Thoracic aorta (tissue), 2 donors: ENCODE measurements at regions not wholly inside any gene's neighbourhood (a gene's known extent, or its start where the extent isn't known, plus 50 kb on each side); places are given as distances from the start of the nearest gene placed in this dataset.
"Not testable (repeated sequence)": the region's sequence is repeated elsewhere in the genome, so short reads cannot be mapped to it uniquely, and the experiment has no call there.

ENCODE experiments used
- ATAC-seq: fragments of 150-250 bp; one replicate; pipeline ENCODE4 v1.8.0; 2017; ENCODE audit warnings: low read depth; ENCODE audit not compliant: insufficient number of reproducible peaks, low FRiP score
- DNase-seq: peaks from one replicate; pipeline ENCODE4 v3.0.0-alpha.2; 2020; ENCODE audit warnings: low spot score
- H3K27ac ChIP-seq, 2 donors: fragments of 200-600 bp; sonication (generic); 1 replicate in 1 of 2; 2 replicates in 1 of 2; pipeline ENCODE4 v1.5.1; 2016; ENCODE audit warnings: mild to moderate bottlenecking in 2 of 2, moderate library complexity in 2 of 2
- H3K27me3 ChIP-seq: fragments of 200-600 bp; sonication (generic); replicated peaks from 2 replicates; pipeline ENCODE4 v1.6.0; 2016; ENCODE audit warnings: mild to moderate bottlenecking; ENCODE audit not compliant: insufficient read depth
- H3K36me3 ChIP-seq: fragments of 200-600 bp; sonication (generic); one replicate; pipeline ENCODE4 v1.5.1; 2016
- H3K4me1 ChIP-seq, 2 donors: fragments of 200-600 bp; sonication (generic); 1 replicate in 1 of 2; 2 replicates in 1 of 2; pipeline versions ENCODE4 v1.5.1 to v1.6.0; 2016; ENCODE audit warnings: low read depth in 2 of 2, mild to moderate bottlenecking in 1 of 2; ENCODE audit not compliant: control insufficient read depth in 1 of 2
- H3K4me3 ChIP-seq: fragments of 200-600 bp; sonication (generic); 2 replicates; pipeline ENCODE4 v1.5.1; 2016; ENCODE audit warnings: mild to moderate bottlenecking
- H3K9me3 ChIP-seq: fragments of 200-600 bp; sonication (generic); 2 replicates; pipeline ENCODE4 v1.5.1; 2016
- CTCF ChIP-seq: fragments of 200-600 bp; sonication (generic); IDR thresholded peaks from one replicate; pipeline ENCODE4 v1.5.1; 2019; ENCODE audit warnings: antibody characterized with exemption

- peak; percentile 51 for TF ChIP-seq CTCF
- not testable (repeated sequence) for H3K27ac ChIP-seq, H3K27me3 ChIP-seq, H3K4me3 ChIP-seq, H3K9me3 ChIP-seq, H3K4me1 ChIP-seq, ATAC-seq, H3K36me3 ChIP-seq
- DNase-seq, result peak; percentile 40
These were observed 269.9 kb downstream of the OR4F29 start for GRCh38 chr1:181247-182216.

GRCh38 chr1:180749-181205 is 270.7 kb downstream of the OR4F29 start:
- H3K4me3 ChIP-seq, ATAC-seq: not testable (repeated sequence)
- DNase-seq, result peak; percentile 6

GRCh38 chr1:138842-139241 is 312.6 kb downstream of the OR4F29 start:
- H3K27ac ChIP-seq, result not testable (repeated sequence)

More at GRCh38 chr1:180749-181205, 270.7 kb downstream of the OR4F29 start:
- H3K4me1 ChIP-seq, H3K9me3 ChIP-seq, H3K27me3 ChIP-seq, H3K27ac ChIP-seq, H3K36me3 ChIP-seq: not testable (repeated sequence)

GRCh38 chr1:137664-138063 is 313.8 kb downstream of the OR4F29 start:
- H3K4me3 ChIP-seq, H3K36me3 ChIP-seq, H3K9me3 ChIP-seq, H3K27ac ChIP-seq, H3K4me1 ChIP-seq, H3K27me3 ChIP-seq, ATAC-seq, DNase-seq: not testable (repeated sequence)

More at GRCh38 chr1:138842-139241, 312.6 kb downstream of the OR4F29 start:
- H3K27me3 ChIP-seq, H3K4me1 ChIP-seq, H3K4me3 ChIP-seq, H3K36me3 ChIP-seq, ATAC-seq, DNase-seq, H3K9me3 ChIP-seq: not testable (repeated sequence)

- not testable (repeated sequence) for H3K27me3 ChIP-seq, H3K4me3 ChIP-seq, ATAC-seq, H3K27ac ChIP-seq, H3K36me3 ChIP-seq, DNase-seq, H3K9me3 ChIP-seq, H3K4me1 ChIP-seq
These were observed 315.0 kb downstream of the OR4F29 start for GRCh38 chr1:136344-136932.

- not testable (repeated sequence) for DNase-seq
These were observed 316.5 kb downstream of the OR4F29 start for GRCh38 chr1:134936-135335.

GRCh38 chr1:118440-118839 is 333.0 kb downstream of the OR4F29 start:
- not testable (repeated sequence) for H3K4me1 ChIP-seq, H3K27ac ChIP-seq, DNase-seq, H3K4me3 ChIP-seq, H3K9me3 ChIP-seq, ATAC-seq, H3K27me3 ChIP-seq, H3K36me3 ChIP-seq

More at GRCh38 chr1:134936-135335, 316.5 kb downstream of the OR4F29 start:
- not testable (repeated sequence) for H3K36me3 ChIP-seq, H3K27me3 ChIP-seq, ATAC-seq, H3K9me3 ChIP-seq, H3K27ac ChIP-seq, H3K4me3 ChIP-seq, H3K4me1 ChIP-seq

- not testable (repeated sequence) for H3K36me3 ChIP-seq, H3K27ac ChIP-seq, H3K27me3 ChIP-seq, H3K4me3 ChIP-seq, DNase-seq, ATAC-seq, H3K9me3 ChIP-seq, H3K4me1 ChIP-seq
These were observed 335.9 kb downstream of the OR4F29 start for GRCh38 chr1:115534-115933.

- H3K36me3 ChIP-seq, H3K27me3 ChIP-seq, H3K4me1 ChIP-seq, H3K4me3 ChIP-seq, ATAC-seq, H3K27ac ChIP-seq, DNase-seq, H3K9me3 ChIP-seq: not testable (repeated sequence)
These were observed 346.7 kb downstream of the OR4F29 start for GRCh38 chr1:104776-105175.

GRCh38 chr1:99481-99880 is 352.0 kb downstream of the OR4F29 start:
- H3K27ac ChIP-seq, H3K4me1 ChIP-seq, H3K27me3 ChIP-seq, H3K9me3 ChIP-seq, ATAC-seq, DNase-seq, H3K36me3 ChIP-seq, H3K4me3 ChIP-seq: not testable (repeated sequence)

GRCh38 chr1:98811-99210 is 352.7 kb downstream of the OR4F29 start:
- not testable (repeated sequence) for H3K4me3 ChIP-seq, ATAC-seq, DNase-seq, H3K27ac ChIP-seq, H3K36me3 ChIP-seq, H3K9me3 ChIP-seq, H3K27me3 ChIP-seq, H3K4me1 ChIP-seq
